NCI-H1092 (cell line): ENCODE measurements at regions not wholly inside any gene's neighbourhood (a gene's known extent, or its start where the extent isn't known, plus 50 kb on each side); places are given as distances from the start of the nearest gene placed in this dataset.
"Not testable (repeated sequence)": the region's sequence is repeated elsewhere in the genome, so short reads cannot be mapped to it uniquely, and the experiment has no call there.

Source experiments
- DNase-seq: peaks from one replicate; lab custom pipeline; 2025; lab: John Stamatoyannopoulos, UW

DNA sequence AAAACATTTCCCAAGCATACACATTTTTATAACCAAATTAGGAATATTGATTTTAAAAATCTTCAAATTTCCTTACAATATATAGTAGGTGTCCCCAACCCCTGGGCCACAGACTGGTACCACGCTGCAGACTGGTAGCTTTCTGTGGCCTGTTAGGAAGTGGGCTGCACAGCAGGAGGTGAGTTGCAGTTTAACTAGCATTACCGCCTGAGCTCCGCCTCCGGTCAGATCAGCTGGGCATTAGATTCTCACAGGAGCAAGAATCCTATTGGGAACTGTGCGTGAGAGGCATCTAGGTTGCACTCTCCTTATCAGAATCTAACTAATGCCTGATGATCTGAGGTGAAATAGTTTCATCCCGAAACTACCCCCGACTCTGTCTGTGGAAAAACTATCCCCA, 62.1 kb downstream of the ZWINT start:
- no peak for DNase-seq

DNA sequence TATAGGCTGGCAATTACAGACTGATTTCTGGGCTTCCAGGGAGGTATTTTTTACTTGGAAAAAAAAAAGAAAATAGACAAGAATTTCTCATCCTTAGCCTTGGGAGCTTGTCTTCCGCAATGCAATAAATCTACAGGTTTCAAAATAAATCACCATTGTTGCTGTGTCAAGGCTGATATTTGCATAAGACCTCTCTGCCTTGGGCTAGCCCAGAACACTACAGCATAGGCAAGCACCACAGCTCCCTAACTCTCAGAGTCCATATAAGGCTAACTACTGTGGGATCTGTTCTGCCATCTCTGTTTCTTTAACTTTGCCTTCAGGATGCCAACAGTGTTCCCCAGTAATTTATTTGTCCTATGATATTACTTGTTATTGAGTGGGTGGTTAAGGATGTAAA, 64.4 kb downstream of the ZWINT start:
- DNase-seq: no peak

DNA sequence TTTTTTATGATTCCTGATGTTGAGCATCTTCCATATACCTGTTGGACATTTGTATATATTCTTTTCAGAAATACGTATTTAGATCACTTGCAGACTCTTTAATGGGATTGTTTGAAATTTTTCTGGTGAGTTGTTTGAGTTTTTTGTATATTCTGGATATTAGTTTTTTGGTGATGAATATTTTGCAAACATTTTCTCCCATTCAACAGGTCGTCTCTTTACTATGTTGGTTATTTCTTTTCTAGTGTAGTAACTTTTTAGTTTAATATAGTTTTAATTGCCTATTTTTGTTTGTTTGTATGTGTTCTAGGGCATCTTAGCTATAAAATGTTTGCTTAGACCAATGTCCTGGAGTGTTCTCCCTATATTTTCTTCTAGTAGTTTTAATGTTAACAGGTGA, 72.7 kb downstream of the ZWINT start:
- DNase-seq: no peak

DNA sequence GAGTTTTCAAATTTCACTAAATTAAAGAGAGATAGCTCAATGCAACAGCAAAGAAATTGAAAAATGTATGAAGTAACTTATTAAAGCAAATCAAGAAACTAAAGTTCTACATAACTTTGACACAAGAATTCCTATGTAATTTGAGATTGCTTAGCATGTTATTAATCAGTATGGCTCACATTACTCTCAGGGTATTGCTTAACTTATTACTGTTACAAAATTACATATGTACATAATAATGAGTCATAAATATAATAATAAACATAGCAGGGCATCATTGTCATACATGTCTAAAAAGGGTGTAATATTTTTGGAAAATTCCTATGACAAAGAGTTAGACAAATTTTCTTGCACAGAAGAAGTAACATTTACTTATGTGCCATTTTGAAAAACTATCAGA, 75.0 kb downstream of the ZWINT start:
- DNase-seq: no peak

DNA sequence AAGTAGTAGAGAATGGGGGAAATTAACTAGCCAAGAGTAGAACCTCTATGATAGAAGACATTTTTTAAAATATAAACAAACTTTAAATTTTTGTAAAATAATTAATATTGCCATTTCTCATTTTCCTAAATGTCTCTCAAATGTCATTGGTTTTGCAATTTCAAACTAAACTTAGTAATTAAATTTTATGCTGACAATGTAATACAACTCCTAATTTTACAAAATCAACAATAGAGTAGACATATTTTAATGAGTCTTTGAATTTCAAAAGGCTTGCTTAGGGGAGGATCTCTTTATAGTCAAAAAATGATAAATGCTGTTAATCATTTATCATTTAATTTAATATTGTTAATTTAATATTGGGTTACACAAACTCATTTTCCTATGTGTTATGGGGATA, 81.8 kb downstream of the ZWINT start:
- DNase-seq: no peak

DNA sequence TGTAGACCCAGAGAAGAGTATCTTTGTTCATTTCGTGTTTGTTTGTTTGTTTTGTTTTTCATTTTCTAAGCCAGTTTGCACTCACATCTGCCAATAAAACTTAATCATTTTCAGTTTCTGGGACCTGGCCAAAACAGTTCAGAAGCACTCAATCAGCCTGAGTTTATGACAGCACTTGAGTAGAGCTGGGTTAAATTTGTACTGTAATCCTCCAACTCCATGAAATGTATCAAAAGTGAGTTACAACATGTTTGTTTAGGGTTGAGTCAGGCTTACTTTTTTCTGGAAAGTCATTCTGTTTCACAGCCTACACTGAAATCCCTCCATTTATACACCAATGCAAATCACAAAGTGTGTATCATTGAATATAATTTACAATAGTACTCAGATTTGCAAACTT, 91.9 kb downstream of the ZWINT start:
- DNase-seq: no peak

DNA sequence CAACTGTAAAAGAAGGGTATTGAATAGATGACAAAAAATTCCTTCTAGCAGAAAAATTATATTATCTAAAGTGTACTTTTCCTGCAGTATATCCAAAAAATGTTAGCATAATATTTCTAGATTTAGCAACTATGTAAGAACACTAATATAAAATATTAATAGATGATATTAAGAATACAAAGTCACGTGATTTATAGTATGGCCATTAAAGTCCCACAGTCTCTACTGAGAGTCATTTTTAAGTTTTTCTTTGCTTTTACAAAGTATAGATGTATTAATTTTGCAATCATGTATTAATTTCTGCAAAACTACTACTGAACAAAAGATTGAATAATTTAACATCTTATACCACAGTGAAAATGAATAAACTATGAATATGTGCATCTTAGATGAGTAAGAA, 94.9 kb downstream of the ZWINT start:
- DNase-seq: no peak

DNA sequence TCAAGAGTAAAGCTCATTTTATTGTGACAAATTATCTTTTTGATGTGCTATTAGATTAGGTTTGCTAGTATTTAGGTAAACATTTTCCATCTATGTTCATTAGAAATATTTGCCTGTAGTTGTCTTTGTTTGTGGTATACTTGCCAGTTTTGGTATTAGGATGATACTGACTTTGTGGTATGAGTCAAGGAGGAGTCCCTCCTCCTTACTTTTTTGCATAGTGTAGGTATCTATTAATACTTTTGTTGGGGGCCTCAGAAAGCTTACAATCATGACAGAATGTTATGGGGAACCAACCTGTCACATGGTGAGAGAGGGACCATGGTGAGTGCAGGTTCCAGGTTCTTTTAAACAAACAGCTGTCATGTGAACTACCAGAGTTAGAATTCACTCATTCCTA, 102.1 kb downstream of the ZWINT start:
- DNase-seq: no peak

DNA sequence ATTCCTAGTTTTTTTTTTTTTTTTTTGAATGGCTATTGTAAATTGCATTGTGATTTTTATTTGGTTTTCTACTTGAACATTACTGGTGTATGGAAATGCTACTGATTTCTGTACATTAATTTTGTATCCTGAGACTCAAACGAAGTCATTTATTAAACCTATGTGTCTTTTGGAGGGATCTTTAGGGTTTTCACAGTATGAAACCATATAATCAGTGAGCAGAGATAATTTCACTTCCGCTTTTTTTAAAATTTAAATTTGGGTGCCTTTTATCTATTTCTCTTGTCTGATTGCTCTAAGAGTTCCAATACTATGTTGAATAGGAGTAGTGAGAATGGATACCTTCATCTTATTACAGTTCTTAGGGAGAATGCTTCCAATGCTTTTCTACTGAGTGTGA, 102.7 kb downstream of the ZWINT start:
- no peak for DNase-seq

DNA sequence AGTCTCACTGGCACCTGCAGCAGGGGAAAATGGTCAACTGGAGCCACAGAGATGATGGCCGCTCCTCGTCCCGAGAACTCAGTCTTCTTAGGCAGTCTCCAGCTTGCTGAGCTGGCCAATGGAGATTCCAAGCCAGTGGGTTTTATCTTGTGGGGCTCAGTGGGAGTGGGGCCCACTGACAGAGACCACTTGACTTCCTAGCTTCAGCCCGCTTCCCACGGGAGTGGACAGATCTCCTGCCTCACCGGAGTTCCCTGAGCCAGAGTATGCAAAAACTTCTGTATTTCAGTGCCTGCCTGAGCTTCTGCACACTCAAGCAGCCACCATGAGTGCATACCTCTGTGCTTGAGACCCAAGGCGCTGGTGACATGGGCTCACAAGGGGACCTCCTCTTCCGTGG, 105.8 kb downstream of the ZWINT start:
- DNase-seq: no peak

DNA sequence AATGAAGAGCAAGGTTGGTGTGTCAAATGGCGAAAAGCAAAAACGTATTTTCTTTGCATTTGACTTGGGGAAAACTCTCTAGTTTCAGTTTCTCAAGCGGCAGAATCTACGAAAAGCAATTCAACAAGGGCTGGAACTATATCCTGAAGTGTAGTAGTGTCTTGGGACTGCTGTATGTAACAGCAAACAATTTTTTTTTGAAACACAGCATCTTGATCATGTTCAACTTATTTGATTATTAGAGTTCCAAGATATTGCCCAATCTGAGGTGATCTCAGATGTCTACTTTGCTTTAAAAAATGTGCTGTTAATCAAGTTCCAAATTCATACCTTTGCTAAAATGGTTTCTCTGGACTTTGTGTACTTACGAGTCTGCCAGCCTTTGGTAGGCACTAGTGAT, 120.6 kb downstream of the ZWINT start:
- DNase-seq: no peak

DNA sequence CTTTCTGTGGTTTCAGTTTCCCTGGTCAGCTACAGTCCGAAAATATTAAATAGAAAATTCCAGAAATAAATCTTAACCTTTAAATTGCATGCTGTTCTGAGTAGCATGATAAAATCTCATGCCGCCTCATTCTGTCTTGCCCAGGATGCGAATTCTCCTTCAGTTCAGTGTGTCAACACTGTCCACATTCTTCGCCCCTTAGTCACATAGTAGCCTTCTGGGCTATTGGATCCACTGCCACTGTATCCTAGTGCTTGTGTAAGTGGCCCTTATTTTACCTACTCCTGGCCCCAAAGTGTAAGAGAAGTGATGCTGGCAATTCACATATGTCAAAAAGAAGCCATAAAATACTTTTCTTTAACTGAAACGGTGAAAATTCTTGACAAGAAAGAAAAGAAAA, 129.6 kb downstream of the ZWINT start:
- no peak for DNase-seq

DNA sequence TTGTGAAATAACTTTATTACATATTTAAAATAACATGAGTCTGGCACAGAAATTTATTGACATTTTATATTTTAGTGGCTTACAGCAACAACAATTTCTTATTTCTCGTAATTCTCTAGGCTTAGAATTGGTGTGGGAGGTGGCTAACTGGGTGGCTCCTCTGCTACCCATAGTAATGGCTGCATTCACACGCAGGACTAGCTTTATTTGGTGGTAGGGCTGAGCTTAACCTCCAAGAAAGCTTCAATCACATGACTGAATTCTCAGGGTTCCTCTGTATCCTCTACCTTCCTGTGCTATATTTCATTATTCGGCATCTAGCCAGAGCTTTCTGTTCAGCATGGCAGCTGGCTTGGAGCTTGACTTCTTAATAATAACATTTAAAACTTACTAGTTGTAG, 138.8 kb downstream of the ZWINT start:
- DNase-seq: no peak

DNA sequence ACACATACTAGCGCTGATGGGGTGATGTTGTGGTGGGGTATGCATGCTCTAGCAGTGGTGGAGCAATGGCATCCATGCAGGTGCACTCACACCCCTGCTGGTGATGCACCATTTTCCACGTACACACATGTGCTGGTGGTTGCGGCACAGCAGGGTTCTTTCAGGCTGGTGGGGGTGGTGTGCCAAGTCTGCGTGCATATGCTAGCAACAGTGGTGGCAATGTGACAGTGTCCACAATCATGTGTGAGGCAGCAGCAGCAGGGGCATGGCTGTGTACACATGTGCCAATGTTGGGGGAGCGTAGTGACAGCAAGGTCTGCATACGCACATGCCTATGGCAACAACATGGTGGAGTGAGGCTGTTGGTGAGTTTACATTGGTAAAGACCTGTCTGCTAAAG, 148.1 kb downstream of the ZWINT start:
- no peak for DNase-seq

DNA sequence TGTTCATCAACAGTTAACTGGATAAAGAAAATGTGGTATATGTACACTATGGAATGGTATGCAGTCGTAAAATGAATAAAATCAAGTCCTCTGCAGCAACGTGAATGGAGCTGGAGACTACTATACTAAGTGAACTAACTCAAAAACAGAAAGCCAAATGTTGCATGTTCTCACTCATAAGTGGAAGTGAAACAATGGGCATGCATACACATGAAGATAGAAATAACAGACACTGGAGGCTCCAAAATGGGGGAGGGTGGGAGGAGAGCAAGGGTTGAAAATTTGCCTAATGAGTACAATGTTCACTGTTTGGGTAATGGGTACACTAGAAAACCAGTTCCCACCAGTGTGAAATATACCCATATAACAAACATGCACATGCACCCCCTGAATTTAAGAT, 179.5 kb downstream of the ZWINT start:
- DNase-seq: no peak

DNA sequence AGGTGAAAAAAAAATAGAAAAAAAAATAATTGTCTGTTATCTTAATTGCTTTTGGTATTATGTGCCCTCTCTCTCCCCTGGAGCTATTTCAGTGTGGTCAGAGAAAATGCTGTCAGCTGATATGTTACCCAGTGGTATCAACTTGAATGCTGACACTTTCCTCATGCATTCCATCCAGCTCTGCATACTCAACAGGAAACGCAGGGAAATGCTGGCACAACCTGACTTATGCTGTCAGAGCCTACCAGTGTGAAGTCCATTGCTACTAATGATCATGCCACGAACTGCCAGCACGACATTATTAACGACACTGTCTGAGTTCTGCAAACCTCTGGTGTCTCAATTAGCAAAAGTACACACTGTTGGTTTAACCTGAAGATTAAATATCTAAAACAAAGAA, 182.8 kb downstream of the ZWINT start:
- DNase-seq: no peak

DNA sequence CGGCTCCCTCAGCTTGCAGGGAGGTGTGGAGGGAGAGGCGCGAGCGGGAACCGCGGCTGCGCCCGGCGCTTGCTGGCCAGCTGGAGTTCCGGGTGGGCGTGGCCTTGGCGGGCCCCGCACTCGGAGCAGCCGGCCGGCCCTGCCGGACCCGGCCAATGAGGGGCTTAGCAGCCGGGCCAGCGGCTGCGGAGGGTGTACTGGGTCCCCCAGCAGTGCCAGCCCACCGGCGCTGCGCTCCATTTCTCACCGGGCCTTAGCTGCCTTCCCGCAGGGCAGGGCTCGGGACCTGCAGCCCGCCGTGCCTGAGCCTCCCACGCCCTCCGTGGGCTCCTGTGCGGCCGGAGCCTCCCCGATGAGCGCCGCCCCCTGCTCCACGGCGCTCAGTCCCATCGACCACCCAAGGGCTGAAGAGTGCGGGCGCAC, 206.0 kb downstream of the ZWINT start:
- not testable (repeated sequence) for DNase-seq

DNA sequence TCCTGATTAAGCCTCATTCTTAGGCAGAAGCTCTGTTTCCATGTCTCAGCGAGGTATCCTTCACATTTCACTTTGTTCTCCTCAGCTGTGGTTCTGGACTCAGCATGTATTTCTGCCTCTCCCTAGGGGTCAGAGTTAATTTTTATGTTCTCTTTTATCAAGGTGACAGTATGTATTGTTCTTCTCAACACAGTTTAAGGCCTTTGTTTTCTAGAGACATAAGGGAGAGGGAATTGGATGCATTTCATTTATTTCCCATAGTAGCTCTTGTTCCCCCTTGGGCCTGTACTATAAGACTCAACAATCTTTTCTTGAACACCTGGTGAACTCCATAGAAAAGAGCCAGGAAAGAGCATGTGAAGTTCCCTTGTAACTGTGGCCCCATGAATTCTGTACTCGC, 214.3 kb downstream of the ZWINT start:
- DNase-seq: no peak

DNA sequence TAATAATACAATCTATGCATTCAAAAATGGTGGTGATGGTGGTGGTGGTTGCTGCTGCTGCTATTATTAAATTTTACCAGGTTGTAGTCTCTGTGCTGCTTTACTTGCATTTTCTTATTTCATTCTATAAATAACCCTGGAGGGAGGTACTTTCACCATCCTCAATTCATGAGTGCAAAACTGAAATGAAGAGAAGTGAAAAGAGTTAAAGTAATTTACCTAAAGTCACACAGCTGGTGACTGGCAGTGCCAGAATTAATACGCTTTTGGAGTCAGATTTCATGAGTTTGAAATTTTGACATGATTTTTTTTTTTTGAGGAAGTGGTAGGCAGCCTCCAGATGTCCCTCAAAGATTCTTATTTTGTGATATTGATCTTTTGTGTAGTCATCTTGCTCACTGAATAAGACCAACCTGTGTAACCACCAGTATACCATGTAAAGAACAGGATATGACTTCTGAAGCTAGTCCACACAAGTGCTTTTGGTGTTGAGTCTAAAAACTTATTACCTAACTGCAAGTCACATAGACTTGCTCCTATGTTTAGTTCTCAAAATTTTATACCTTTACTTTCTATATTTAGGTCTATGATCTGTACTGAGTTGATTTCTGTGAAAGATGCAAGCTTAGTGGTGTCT, 218.8 kb downstream of the ZWINT start:
- no peak for DNase-seq

DNA sequence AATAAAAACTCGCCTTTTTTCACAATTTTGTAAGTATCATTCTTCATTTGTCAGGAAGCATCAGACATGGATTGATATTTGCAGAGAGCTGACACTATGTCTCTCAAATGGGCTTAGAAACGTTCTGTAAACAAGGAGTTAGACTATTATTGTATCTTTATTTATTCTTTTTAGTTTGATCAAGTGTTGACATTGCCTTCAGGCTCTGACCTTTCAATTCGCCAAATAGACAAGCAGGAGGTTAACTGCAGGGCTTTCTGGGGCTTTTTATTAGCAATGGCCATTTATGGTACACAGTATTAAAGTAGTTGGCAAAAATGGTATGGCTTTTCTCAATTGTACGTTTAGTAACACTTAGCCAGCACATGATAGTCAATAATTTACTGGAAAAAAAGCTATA, 221.7 kb downstream of the ZWINT start:
- no peak for DNase-seq

DNA sequence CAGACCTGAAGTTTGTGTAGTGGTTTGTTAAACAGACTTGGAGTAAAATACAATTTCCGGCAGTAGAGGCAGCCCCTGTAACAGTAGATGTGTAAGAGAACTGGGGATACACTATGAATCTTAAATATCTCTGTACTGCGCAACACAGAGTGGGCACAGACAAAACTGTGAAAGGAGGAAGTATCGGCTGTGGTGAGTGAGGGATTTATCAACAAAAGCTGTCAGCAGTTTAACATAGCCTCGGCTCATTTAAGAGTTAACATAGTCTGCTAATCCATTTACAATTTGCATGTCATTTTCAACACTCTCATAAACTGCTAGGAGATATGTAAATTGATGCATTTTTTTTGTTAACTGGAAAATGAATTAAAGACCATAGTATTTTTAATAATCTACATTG, 225.2 kb downstream of the ZWINT start:
- DNase-seq: no peak

DNA sequence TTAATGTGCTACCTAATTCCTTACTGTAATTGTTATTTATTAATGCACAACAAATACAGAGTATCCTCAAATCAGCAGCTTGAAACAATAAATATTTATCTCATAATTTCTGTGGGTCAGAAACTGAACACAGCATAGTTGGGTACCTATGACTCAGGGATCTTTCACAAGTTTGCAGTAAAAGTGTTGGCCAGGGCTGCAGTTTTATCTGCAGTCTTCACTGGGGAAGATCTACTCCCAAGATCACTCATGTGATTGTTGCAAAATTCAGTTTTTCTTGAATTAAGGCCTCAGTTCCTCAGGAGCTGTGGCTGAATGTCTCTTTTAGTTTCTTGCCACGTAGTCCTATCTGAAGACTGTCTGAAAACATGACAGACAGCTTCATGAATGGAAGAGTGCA, 237.8 kb downstream of the ZWINT start:
- DNase-seq: no peak

DNA sequence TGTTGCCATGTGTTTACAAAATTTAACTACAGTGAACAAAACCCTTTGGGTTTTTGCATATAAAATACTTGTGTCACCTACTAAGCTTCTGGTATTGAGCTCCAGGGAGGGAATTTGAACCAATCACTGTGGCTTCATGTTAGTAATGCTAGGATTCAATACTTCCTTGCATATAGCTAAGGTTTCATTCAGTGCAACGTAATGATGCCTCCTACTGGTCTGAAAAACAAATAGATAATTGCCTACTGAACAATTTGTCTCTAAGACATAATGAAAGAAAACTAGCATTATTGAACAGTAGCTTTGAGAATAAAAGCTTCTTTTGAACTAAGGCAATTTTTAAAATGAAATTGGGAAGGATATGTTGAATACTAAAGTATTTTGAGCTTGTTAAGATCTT, 244.4 kb downstream of the ZWINT start:
- no peak for DNase-seq

DNA sequence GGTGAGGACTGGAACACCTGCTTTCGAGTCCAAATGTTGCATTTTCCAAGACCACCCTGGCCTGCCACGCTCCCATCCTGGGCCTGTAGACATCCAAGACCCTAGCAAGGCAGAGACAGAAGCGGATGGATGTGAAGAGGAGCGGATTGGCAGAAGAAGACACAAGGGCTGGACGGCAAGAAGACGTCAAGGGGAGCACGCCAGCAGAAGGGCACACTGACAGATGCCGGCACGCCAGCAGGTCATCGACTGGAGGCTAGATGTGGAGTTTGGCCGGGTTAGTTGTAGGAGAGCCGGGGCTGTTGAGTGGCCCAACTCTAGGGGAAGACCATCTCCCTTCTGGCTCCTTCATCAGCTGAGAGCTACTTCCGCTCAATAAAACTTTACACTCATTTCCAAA, 251.6 kb downstream of the ZWINT start:
- DNase-seq: no peak

DNA sequence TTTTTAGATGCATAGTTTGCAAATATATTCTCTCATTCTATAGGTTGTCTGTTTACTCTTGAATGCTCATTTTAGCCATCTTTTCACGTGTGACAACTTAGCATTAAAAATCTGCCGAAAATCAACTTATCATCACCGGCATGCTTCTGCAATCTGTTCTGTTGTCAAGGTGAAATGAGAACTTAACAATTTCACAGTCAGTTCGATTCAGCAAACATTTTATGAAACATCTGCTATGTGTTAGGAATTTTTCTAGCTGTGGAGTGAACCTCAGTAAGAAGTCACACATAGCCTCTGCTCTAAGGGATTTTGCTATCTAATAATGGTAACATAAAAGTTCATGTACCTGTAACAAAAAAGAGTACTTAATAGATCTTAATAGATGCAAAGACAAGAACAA, 256.1 kb downstream of the ZWINT start:
- DNase-seq: no peak
